GM23338 (cell line): ENCODE measurements at regions not wholly inside any gene's neighbourhood (a gene's known extent, or its start where the extent isn't known, plus 50 kb on each side); places are given as distances from the start of the nearest gene placed in this dataset.

ENCODE experiments used
- EZH2phosphoT487 ChIP-seq: fragments of 200-600 bp; sonication (generic); IDR thresholded peaks from one replicate; pipeline ENCODE4 v1.8.1; 2018; ENCODE audit warnings: antibody characterized with exemption; ENCODE audit not compliant: unreplicated experiment
- JUNB ChIP-seq: IDR thresholded peaks from one replicate; pipeline ENCODE4 v1.6.1; 2016; ENCODE audit warnings: antibody characterized with exemption; ENCODE audit not compliant: unreplicated experiment
- POLR2AphosphoS5 ChIP-seq: IDR thresholded peaks from 2 replicates; pipeline ENCODE4 v1.6.1; 2016; ENCODE audit warnings: antibody characterized with exemption, low read depth
- ZNF114 ChIP-seq: fragments of 250-450 bp; sonication (Bioruptor Pico); IDR thresholded peaks from 2 replicates; pipeline ENCODE4 v1.5.0; 2020; ENCODE audit warnings: mild to moderate bottlenecking, moderate library complexity
- TF ChIP-seq, protein P1 (sequence below), 2 experiments: fragments of 200-600 bp in 1 of 2; sonication (generic) in 1 of 2; conservative IDR thresholded peaks; 2 replicates each; pipeline versions ENCODE4 v1.5.1 to v1.6.1; 2016 to 2017; ENCODE audit warnings: antibody characterized with exemption in 2 of 2, low read depth in 2 of 2, mild to moderate bottlenecking in 2 of 2, moderate library complexity in 1 of 2

DNA sequence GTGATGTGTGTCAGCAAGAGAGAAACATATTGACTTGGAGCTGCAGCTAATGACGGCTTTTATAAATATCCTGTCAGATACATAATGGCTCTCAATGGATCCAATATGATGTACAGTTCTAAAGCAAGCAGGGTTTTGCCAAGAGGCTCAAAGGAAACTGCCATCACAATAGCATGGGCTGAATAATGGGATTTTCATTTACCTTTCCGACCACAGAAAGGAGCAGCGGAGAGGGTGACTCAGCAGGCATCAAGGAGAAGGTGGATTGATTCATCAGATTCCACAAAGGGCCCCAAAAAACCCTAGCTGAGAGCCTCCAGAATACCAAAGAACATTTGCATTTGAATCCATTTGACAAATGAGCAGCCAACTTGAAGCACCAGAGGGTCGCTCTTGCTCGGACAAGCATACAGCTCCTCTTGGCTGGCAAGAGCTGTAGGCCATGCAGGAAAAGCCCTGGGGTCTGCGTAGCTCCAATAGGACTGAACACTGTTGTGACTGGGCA lies 355.7 kb upstream of the NOCT start:
- TF ChIP-seq EZH2phosphoT487 (no peak), POLR2AphosphoS5 (no peak), JUNB (no peak), ZNF114 (CRISPR knock-in tag) (peak; percentile 55; the same call in 1 of the 2 replicates)
- TF ChIP-seq, protein P1, sequence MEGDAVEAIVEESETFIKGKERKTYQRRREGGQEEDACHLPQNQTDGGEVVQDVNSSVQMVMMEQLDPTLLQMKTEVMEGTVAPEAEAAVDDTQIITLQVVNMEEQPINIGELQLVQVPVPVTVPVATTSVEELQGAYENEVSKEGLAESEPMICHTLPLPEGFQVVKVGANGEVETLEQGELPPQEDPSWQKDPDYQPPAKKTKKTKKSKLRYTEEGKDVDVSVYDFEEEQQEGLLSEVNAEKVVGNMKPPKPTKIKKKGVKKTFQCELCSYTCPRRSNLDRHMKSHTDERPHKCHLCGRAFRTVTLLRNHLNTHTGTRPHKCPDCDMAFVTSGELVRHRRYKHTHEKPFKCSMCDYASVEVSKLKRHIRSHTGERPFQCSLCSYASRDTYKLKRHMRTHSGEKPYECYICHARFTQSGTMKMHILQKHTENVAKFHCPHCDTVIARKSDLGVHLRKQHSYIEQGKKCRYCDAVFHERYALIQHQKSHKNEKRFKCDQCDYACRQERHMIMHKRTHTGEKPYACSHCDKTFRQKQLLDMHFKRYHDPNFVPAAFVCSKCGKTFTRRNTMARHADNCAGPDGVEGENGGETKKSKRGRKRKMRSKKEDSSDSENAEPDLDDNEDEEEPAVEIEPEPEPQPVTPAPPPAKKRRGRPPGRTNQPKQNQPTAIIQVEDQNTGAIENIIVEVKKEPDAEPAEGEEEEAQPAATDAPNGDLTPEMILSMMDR (conservative IDR thresholded peaks at IDR 0.05; ENCODE audit: low read depth in 2 of 2) = no peak
